MCF 10A (cell line): ENCODE measurements at regions not wholly inside any gene's neighbourhood (a gene's known extent, or its start where the extent isn't known, plus 50 kb on each side); places are given as distances from the start of the nearest gene placed in this dataset.

Experiments used
- BruUV-seq: library from RNA; stranded (reverse); fragments of 400-500 nt; replicated peaks from 2 replicates; lab custom pipeline; 2021; lab: Mats Ljungman, UMichigan
- CTCF ChIA-PET: fragments of 300-600 bp; sonication (Branson Sonifier 250); formaldehyde crosslinking; extraction: SDS; loops from one replicate; lab custom pipeline; 2021; ENCODE audit warnings: antibody characterized with exemption, inconsistent platforms; lab: Yijun Ruan, JAX
- POLR2A ChIA-PET: fragments of 300-600, 350-650 bp; sonication (Branson Sonifier 250); formaldehyde crosslinking; extraction: SDS; loops from one replicate; lab custom pipeline; 2020; ENCODE audit warnings: antibody characterized with exemption, inconsistent platforms; lab: Yijun Ruan, JAX
- DNase-seq: peaks from one replicate; pipeline ENCODE4 v3.0.0-alpha.2; 2018; ENCODE audit not compliant: unreplicated experiment
- H3K27ac Mint-ChIP-seq: one replicate; pipeline ENCODE4 v1.8.0; 2022; ENCODE audit warnings: mild to moderate bottlenecking, low read depth, mixed read lengths; ENCODE audit not compliant: unreplicated experiment
- H3K27me3 Mint-ChIP-seq: one replicate; pipeline ENCODE4 v1.8.0; 2022; ENCODE audit warnings: mixed read lengths; ENCODE audit not compliant: insufficient read depth, unreplicated experiment
- H3K36me3 Mint-ChIP-seq: one replicate; pipeline ENCODE4 v1.8.0; 2022; ENCODE audit warnings: mild to moderate bottlenecking, moderate library complexity, mixed read lengths; ENCODE audit not compliant: insufficient read depth, unreplicated experiment
- H3K4me1 Mint-ChIP-seq: one replicate; pipeline ENCODE4 v1.8.0; 2022; ENCODE audit warnings: mixed read lengths; ENCODE audit not compliant: insufficient read depth, unreplicated experiment
- H3K4me3 Mint-ChIP-seq: one replicate; pipeline ENCODE4 v1.8.0; 2022; ENCODE audit warnings: mild to moderate bottlenecking, moderate library complexity, mixed read lengths; ENCODE audit not compliant: unreplicated experiment
- H3K9me3 Mint-ChIP-seq: one replicate; pipeline ENCODE4 v1.8.0; 2022; ENCODE audit warnings: mixed read lengths; ENCODE audit not compliant: unreplicated experiment
- intact Hi-C: fragments of 100-400 bp; cut with micrococcal nuclease; formaldehyde crosslinking; loops from 2 replicates; pipeline ENCODE4 v1.14.1; 2022
- TF ChIP-seq, protein P1 (sequence below): fragments of 200-600 bp; IDR thresholded peaks from one replicate; pipeline ENCODE4 v1.8.0; 2022; ENCODE audit warnings: antibody characterized with exemption, mild to moderate bottlenecking; ENCODE audit not compliant: unreplicated experiment

DNA sequence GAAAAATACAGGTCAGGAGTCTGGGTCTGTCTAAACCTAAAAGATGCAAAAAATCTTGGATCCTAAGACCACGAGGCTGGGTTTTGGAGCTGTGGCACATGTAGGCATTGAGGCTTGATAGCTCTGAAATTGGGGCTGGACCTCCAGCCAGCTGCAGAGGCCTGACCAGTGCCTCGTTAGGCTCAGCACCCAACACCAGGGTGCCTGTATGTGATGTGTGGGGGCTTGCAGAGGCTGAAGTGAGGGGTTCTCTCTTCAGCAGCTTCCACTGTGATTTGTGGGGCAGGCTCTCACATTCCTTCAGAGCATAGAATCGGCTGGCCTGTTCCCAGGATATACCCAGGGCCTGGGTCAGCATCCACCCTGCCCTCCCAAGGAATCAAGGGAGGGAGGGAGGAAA is 247.8 kb downstream of the BUB3 start:
- Mint-ChIP-seq H3K36me3 (peaks cover 3% of the 10 kb centered on the region), H3K27me3 (no peaks in the 10 kb centered on the region), H3K27ac (no peak overlapping the region), H3K4me3 (no peak overlapping the region), H3K4me1 (no peaks in the 10 kb centered on the region), H3K9me3 (peaks cover 18% of the 10 kb centered on the region)
- ChIA-PET CTCF (interaction anchor here (0.8 to 1.3 kb wide), 4 partner anchors 28 to 359 kb away, joined by 3 to 4 read pairs (median 3); no protein-coding TSS in a partner anchor), POLR2A (no interaction called here)
- BruUV-seq: no TSS peak
- intact Hi-C loops: no loop called here
- TF ChIP-seq, protein P1, sequence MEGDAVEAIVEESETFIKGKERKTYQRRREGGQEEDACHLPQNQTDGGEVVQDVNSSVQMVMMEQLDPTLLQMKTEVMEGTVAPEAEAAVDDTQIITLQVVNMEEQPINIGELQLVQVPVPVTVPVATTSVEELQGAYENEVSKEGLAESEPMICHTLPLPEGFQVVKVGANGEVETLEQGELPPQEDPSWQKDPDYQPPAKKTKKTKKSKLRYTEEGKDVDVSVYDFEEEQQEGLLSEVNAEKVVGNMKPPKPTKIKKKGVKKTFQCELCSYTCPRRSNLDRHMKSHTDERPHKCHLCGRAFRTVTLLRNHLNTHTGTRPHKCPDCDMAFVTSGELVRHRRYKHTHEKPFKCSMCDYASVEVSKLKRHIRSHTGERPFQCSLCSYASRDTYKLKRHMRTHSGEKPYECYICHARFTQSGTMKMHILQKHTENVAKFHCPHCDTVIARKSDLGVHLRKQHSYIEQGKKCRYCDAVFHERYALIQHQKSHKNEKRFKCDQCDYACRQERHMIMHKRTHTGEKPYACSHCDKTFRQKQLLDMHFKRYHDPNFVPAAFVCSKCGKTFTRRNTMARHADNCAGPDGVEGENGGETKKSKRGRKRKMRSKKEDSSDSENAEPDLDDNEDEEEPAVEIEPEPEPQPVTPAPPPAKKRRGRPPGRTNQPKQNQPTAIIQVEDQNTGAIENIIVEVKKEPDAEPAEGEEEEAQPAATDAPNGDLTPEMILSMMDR: no peak
- DNase-seq: no peak

- CTCF ChIA-PET: interaction anchor here (1.3 kb wide), 1 partner anchor 360 kb away, joined by 4 read pairs; no protein-coding TSS in a partner anchor
- peaks cover 18% of the 10 kb centered on the region for H3K9me3 Mint-ChIP-seq
- BruUV-seq: no TSS peak
Measured at GRCh38 chr10:123402656-123403055, 248.5 kb downstream of the BUB3 start.

DNA sequence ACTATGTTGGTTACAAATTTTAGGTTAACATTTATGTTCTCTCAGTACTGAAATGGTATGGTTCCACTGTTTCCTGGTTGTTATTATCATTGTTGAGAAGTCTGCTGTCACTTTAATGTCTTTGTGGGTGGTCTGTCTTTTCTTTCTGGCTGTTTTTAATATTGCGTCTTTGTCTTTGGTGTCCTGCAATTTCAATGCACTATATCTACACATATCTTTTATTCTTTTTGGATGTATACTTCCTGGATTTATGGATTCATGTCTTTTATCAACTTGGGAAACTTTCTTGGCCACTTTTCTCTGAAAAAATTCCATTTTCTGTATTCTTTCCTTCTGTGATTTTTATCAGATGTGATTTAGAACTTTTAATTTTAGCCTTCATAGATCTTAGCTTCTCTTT is 250.2 kb downstream of the BUB3 start:
- intact Hi-C loops: no loop called here
- peaks cover 10% of the 10 kb centered on the region for H3K36me3 Mint-ChIP-seq
- no TSS peak for BruUV-seq
- ChIA-PET POLR2A (no interaction called here), CTCF (no interaction called here)
- TF ChIP-seq, protein P1: no peak
- no peak for DNase-seq
- no peak overlapping the region for H3K27ac Mint-ChIP-seq
- no peaks in the 10 kb centered on the region for H3K27me3 Mint-ChIP-seq
- H3K9me3 Mint-ChIP-seq: peaks cover 18% of the 10 kb centered on the region
- H3K4me3 Mint-ChIP-seq: no peak overlapping the region
- H3K4me1 Mint-ChIP-seq: no peaks in the 10 kb centered on the region

More at GRCh38 chr10:123402656-123403055, 248.5 kb downstream of the BUB3 start:
- intact Hi-C loops: no loop called here
- TF ChIP-seq, protein P1: no peak
- POLR2A ChIA-PET: no interaction called here
- no peak overlapping the region for H3K4me3 Mint-ChIP-seq
- no peak for DNase-seq
- no peaks in the 10 kb centered on the region for H3K4me1 Mint-ChIP-seq
- H3K36me3 Mint-ChIP-seq: peaks cover 5% of the 10 kb centered on the region
- no peaks in the 10 kb centered on the region for H3K27me3 Mint-ChIP-seq
- H3K27ac Mint-ChIP-seq: no peak overlapping the region

GRCh38 chr10:123408660-123409059 is 254.5 kb downstream of the BUB3 start:
- Mint-ChIP-seq H3K27ac (no peak overlapping the region), H3K27me3 (no peaks in the 10 kb centered on the region), H3K36me3 (peaks cover 10% of the 10 kb centered on the region), H3K9me3 (peaks cover 9% of the 10 kb centered on the region), H3K4me3 (no peak overlapping the region), H3K4me1 (no peaks in the 10 kb centered on the region)
- CTCF ChIA-PET: no interaction called here
- POLR2A ChIA-PET: no interaction called here
- TF ChIP-seq, protein P1: no peak
- DNase-seq: no peak
- no TSS peak for BruUV-seq
- intact Hi-C loops: no loop called here
